ENCODE measurements at regions not wholly inside any gene's neighbourhood (a gene's known extent, or its start where the extent isn't known, plus 50 kb on each side); places are given as distances from the start of the nearest gene placed in this dataset.
A peak's percentile ranks its signal among the peaks of the same experiment; 100 is the strongest.

GRCh38 chr2:111712361-111712760 is 171.6 kb downstream of the ANAPC1 start:
- H3K9me3 ChIP-seq (ENCODE audit: control insufficient read depth in 4 of 4, insufficient read depth in 3 of 4, low read length in 3 of 4): peaks cover 0 to 3% (median 0%) of the 10 kb centered on the region in 4 donors
- H3K36me3 ChIP-seq (ENCODE audit: control insufficient read depth in 4 of 4, insufficient read depth in 4 of 4, low read length in 4 of 4): no peaks in the 10 kb centered on the region
- peaks cover 0 to 15% (median 4%) of the 10 kb centered on the region in 5 donors for H3K4me1 ChIP-seq (ENCODE audit: control insufficient read depth in 5 of 5, insufficient read depth in 5 of 5, low read length in 5 of 5)
- TF ChIP-seq CTCF (IDR thresholded peaks at IDR 0.05; ENCODE audit: control extremely low read depth, extremely low read depth): no peak
- no peak overlapping the region for H3K27ac ChIP-seq (ENCODE audit: low read depth in 1 of 2, low read length in 1 of 2)
- WGBS, 2 donors: 93 to 97% methylated on average over 7 of the region's 7 CpGs
- H3K27me3 ChIP-seq (ENCODE audit: control insufficient read depth in 3 of 3, insufficient read depth in 3 of 3, low read length in 2 of 3): no peaks in the 10 kb centered on the region
- DNase-seq: no peak
- H3K4me3 ChIP-seq: no peak overlapping the region
- no peak for ATAC-seq (ENCODE audit: insufficient read depth, low FRiP score)
- no peak overlapping the region for H3K9ac ChIP-seq (ENCODE audit: insufficient read depth in 1 of 2, low read length in 2 of 2)

GRCh38 chr2:111712940-111713515 is 171.0 kb downstream of the ANAPC1 start:
- no peaks in the 10 kb centered on the region for H3K27me3 ChIP-seq (ENCODE audit: control insufficient read depth in 3 of 3, insufficient read depth in 3 of 3, low read length in 2 of 3)
- H3K9ac ChIP-seq (ENCODE audit: insufficient read depth in 1 of 2, low read length in 2 of 2): no peak overlapping the region
- H3K9me3 ChIP-seq (ENCODE audit: control insufficient read depth in 4 of 4, insufficient read depth in 3 of 4, low read length in 3 of 4): peaks cover 0 to 3% (median 0%) of the 10 kb centered on the region in 4 donors
- peaks cover 0 to 15% (median 4%) of the 10 kb centered on the region in 5 donors for H3K4me1 ChIP-seq (ENCODE audit: control insufficient read depth in 5 of 5, insufficient read depth in 5 of 5, low read length in 5 of 5)
- TF ChIP-seq CTCF (IDR thresholded peaks at IDR 0.05; ENCODE audit: control extremely low read depth, extremely low read depth): no peak
- no peak for ATAC-seq (ENCODE audit: insufficient read depth, low FRiP score)
- no peak overlapping the region for H3K4me3 ChIP-seq
- H3K36me3 ChIP-seq (ENCODE audit: control insufficient read depth in 4 of 4, insufficient read depth in 4 of 4, low read length in 4 of 4): no peaks in the 10 kb centered on the region
- no peak for DNase-seq
- H3K27ac ChIP-seq (ENCODE audit: low read depth in 1 of 2, low read length in 1 of 2): no peak overlapping the region
- WGBS, 2 donors: 94 to 96% methylated on average over 5 of the region's 5 CpGs

GRCh38 chr2:111715987-111716904 is 167.7 kb downstream of the ANAPC1 start:
- H3K27ac ChIP-seq (ENCODE audit: low read depth in 1 of 2, low read length in 1 of 2): no peak overlapping the region
- H3K9ac ChIP-seq (ENCODE audit: insufficient read depth in 1 of 2, low read length in 2 of 2): no peak overlapping the region
- peaks cover 0 to 15% (median 3%) of the 10 kb centered on the region in 5 donors for H3K4me1 ChIP-seq (ENCODE audit: control insufficient read depth in 5 of 5, insufficient read depth in 5 of 5, low read length in 5 of 5)
- no peaks in the 10 kb centered on the region for H3K27me3 ChIP-seq (ENCODE audit: control insufficient read depth in 3 of 3, insufficient read depth in 3 of 3, low read length in 2 of 3)
- TF ChIP-seq CTCF (IDR thresholded peaks at IDR 0.05; ENCODE audit: control extremely low read depth, extremely low read depth): no peak
- DNase-seq: peak; percentile 46 to 70 (median 46)
- no peak for ATAC-seq (ENCODE audit: insufficient read depth, low FRiP score)
- H3K4me3 ChIP-seq: no peak overlapping the region
- 81 to 84% methylated on average over 13 of the region's 13 CpGs for WGBS, 2 donors
- peaks cover 0 to 3% (median 0%) of the 10 kb centered on the region in 4 donors for H3K9me3 ChIP-seq (ENCODE audit: control insufficient read depth in 4 of 4, insufficient read depth in 3 of 4, low read length in 3 of 4)
- H3K36me3 ChIP-seq (ENCODE audit: control insufficient read depth in 4 of 4, insufficient read depth in 4 of 4, low read length in 4 of 4): no peaks in the 10 kb centered on the region

Measured in lung (tissue), 11 donors.